GM12874 (cell line): ENCODE measurements at regions not wholly inside any gene's neighbourhood (a gene's known extent, or its start where the extent isn't known, plus 50 kb on each side); places are given as distances from the start of the nearest gene placed in this dataset.

ENCODE experiments used
- CTCF ChIP-seq: IDR thresholded peaks from 2 replicates; pipeline ENCODE4 v1.5.1; 2011; ENCODE audit warnings: low read depth, mild to moderate bottlenecking, control low read depth, low read length, moderate library complexity; ENCODE audit not compliant: insufficient read depth

- no peak for TF ChIP-seq CTCF
These were observed 237.1 kb upstream of the POU3F3 start for GRCh38 chr2:104616856-104617255.

GRCh38 chr2:104620801-104621200, 233.1 kb upstream of the POU3F3 start:
- no peak for TF ChIP-seq CTCF

GRCh38 chr2:104635608-104636007, 218.3 kb upstream of the POU3F3 start:
- no peak for TF ChIP-seq CTCF

- no peak for TF ChIP-seq CTCF
These were observed 215.6 kb upstream of the POU3F3 start for GRCh38 chr2:104638190-104638858.

GRCh38 chr2:104638859-104639202, 215.1 kb upstream of the POU3F3 start:
- no peak for TF ChIP-seq CTCF

GRCh38 chr2:104641786-104642185, 212.1 kb upstream of the POU3F3 start:
- TF ChIP-seq CTCF: no peak

GRCh38 chr2:104648376-104648775, 205.5 kb upstream of the POU3F3 start:
- no peak for TF ChIP-seq CTCF

- TF ChIP-seq CTCF: no peak
These were observed 204.0 kb upstream of the POU3F3 start for GRCh38 chr2:104649866-104650265.
